Esophagus muscularis mucosa (tissue), 2 donors: ENCODE measurements at regions not wholly inside any gene's neighbourhood (a gene's known extent, or its start where the extent isn't known, plus 50 kb on each side); places are given as distances from the start of the nearest gene placed in this dataset.

Source experiments
- POLR2A ChIP-seq: fragments of 450-650 bp; IDR thresholded peaks from one replicate; pipeline ENCODE4 v1.6.1; 2017; ENCODE audit warnings: antibody characterized with exemption, moderate library complexity, mild to moderate bottlenecking, low read depth
- POLR2AphosphoS5 ChIP-seq, 2 donors: sonication (generic); formaldehyde crosslinking; IDR thresholded peaks; one replicate each; pipeline ENCODE4 v1.6.1; 2017; ENCODE audit warnings: antibody characterized with exemption in 2 of 2

- no peak for TF ChIP-seq POLR2A
- TF ChIP-seq POLR2AphosphoS5 (IDR thresholded peaks at IDR 0.05): no peak
Measured at GRCh38 chr3:39626198-39626597, 158.7 kb downstream of the MOBP start.
